Pancreas (tissue), 10 donors: ENCODE measurements at regions not wholly inside any gene's neighbourhood (a gene's known extent, or its start where the extent isn't known, plus 50 kb on each side); places are given as distances from the start of the nearest gene placed in this dataset.
A peak's percentile ranks its signal among the peaks of the same experiment; 100 is the strongest.

Source experiments
- ATAC-seq, 4 donors: fragments of 200-7000 bp; cut with Tn5 transposase; one replicate each; pipeline versions ENCODE4 v1.8.0 to v1.9.1; 2020; ENCODE audit warnings: mild to moderate bottlenecking in 4 of 4, moderate library complexity in 4 of 4
- DNase-seq, 6 donors: peaks; one replicate each; pipeline ENCODE4 v3.0.0-alpha.2; 2020
- FAIRE-seq: peaks from 2 replicates; lab custom pipeline; 2012; peaks lifted over from hg19 to GRCh38; lab: Jason Lieb, UNC
- H3K27ac ChIP-seq, 4 donors: fragments of 200-600 bp; sonication (generic); 1 replicate in 3 of 4; 2 replicates in 1 of 4; pipeline versions ENCODE4 v1.5.0 to v1.8.0; 2020
- H3K27me3 ChIP-seq, 4 donors: fragments of 200-600 bp; one replicate each; pipeline ENCODE4 v1.8.0; 2021
- H3K36me3 ChIP-seq, 3 donors: fragments of 200-600 bp; sonication (generic) in 1 of 3; one replicate each; pipeline versions ENCODE4 v1.5.0 to v1.8.0; 2020 to 2021
- H3K4me1 ChIP-seq, 3 donors: fragments of 200-600 bp; one replicate each; pipeline ENCODE4 v1.8.0; 2021
- H3K4me3 ChIP-seq, 4 donors: fragments of 200-600 bp; sonication (generic) in 2 of 4; one replicate each; pipeline versions ENCODE4 v1.5.0 to v1.8.0; 2020 to 2021
- H3K9me3 ChIP-seq, 4 donors: fragments of 200-600 bp; one replicate each; pipeline ENCODE4 v1.8.0; 2021
- CTCF ChIP-seq, 4 donors: fragments of 200-600 bp; sonication (generic) in 3 of 4; IDR thresholded peaks; one replicate each; pipeline versions ENCODE4 v1.5.0 to v1.8.0; 2021; ENCODE audit warnings: antibody characterized with exemption in 4 of 4
- WGBS, 2 donors: extraction: QIAGEN DNeasy Blood & Tissue Kit; methylation state at CpG; one replicate each; pipeline ENCODE4 v1.1.7; 2013; 5-methylcytosine and 5-hydroxymethylcytosine counted together
- intact Hi-C, 3 donors: fragments of 100-400 bp; cut with DNase I; formaldehyde crosslinking; loops; one replicate each; pipeline versions ENCODE4 v1.11.1 to v1.14.2; 2022
- donor health status: healthy with polysubstance abuse.
- donor health status: DM: no; HTN: no; CAD: no; lungs with moderate emphysema.
- donor health status: DM: no; HTN: no; CAD: no.
- donor health status: control.
- donor health status: control.
- donor health status: Bipolar disorder and iron deficiency.
- donor health status: DM: yes; HTN: yes; CAD: no.
- donor health status: DM: no; HTN: no; CAD: no.
- donor health status: DM: no; HTN: no; CAD: no.
- donor health status: DM: yes; HTN: yes; CAD: no.

DNA sequence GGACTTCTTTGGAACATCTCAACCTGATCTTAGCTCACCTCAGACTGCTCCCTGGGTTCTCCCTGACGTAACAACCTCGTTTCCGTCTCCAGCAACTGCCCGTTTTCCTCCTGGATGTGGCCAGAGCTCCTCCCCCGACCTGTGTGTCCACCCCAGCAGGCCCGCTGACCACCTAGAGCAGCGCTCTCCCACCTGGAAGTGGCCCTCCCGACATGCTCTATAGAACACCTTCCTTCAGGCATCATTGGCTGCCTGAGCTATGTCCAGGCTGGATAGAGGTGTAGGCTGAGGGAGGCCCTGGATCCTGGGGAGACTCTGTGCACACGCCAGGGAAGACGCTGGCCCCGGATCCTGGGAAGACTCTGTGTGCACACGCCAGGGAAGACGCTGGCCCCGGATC is 81.3 kb downstream of the TEX29 start:
- ATAC-seq = no peak
- Histone ChIP-seq H3K27me3 (no peaks in the 10 kb centered on the region), H3K27ac (no peak overlapping the region), H3K4me3 (no peak overlapping the region), H3K9me3 (no peaks in the 10 kb centered on the region), H3K36me3 (no peaks in the 10 kb centered on the region), H3K4me1 (no peaks in the 10 kb centered on the region)
- no peak for DNase-seq
- WGBS, 2 donors = 64 to 71% methylated on average over 14 of the region's 14 CpGs
- no peak for FAIRE-seq
- no peak for TF ChIP-seq CTCF (IDR thresholded peaks at IDR 0.05)
- intact Hi-C loops = no loop called here

- no peak overlapping the region for H3K4me3 ChIP-seq
- no peak overlapping the region for H3K27ac ChIP-seq
- ATAC-seq (no peak), FAIRE-seq (no peak), DNase-seq (peak in 1 of 6 donors; percentile 30)
- H3K27me3 ChIP-seq = no peaks in the 10 kb centered on the region
- no peaks in the 10 kb centered on the region for H3K4me1 ChIP-seq
- no peaks in the 10 kb centered on the region for H3K9me3 ChIP-seq
- H3K36me3 ChIP-seq = no peaks in the 10 kb centered on the region
- no peak for TF ChIP-seq CTCF (IDR thresholded peaks at IDR 0.05)
- 65 to 80% methylated on average over 15 of the region's 15 CpGs for WGBS, 2 donors
- intact Hi-C loops = no loop called here
Measured at GRCh38 chr13:111402441-111402840, 82.0 kb downstream of the TEX29 start.

DNA sequence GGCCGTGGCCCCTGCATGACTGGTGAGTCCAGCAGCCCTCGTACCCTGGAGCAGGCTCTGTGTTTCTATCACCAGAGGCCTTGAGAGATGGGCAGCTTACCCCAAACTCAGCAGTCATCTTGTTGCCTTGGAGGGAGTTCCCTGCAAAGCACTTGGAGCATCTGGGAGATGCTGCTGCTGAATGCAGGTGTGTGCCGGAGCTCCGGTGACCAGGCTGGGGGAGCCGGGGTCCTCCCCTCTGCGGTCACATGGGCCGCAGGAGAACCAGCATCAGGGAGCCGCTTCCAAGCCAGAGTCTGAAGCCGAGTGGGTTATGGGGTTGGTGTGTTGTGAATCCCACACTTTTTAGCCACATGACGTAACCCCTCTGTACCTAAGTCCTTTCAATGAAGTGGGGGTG is 82.8 kb downstream of the TEX29 start:
- H3K9me3 ChIP-seq = no peaks in the 10 kb centered on the region
- 63 to 75% methylated on average over 10 of the region's 10 CpGs for WGBS, 2 donors
- no peaks in the 10 kb centered on the region for H3K4me1 ChIP-seq
- no peaks in the 10 kb centered on the region for H3K27me3 ChIP-seq
- no peak overlapping the region for H3K27ac ChIP-seq
- no peak for ATAC-seq
- H3K36me3 ChIP-seq = no peaks in the 10 kb centered on the region
- DNase-seq = no peak
- intact Hi-C loops = no loop called here
- no peak for TF ChIP-seq CTCF (IDR thresholded peaks at IDR 0.05)
- FAIRE-seq = no peak
- H3K4me3 ChIP-seq = no peak overlapping the region

DNA sequence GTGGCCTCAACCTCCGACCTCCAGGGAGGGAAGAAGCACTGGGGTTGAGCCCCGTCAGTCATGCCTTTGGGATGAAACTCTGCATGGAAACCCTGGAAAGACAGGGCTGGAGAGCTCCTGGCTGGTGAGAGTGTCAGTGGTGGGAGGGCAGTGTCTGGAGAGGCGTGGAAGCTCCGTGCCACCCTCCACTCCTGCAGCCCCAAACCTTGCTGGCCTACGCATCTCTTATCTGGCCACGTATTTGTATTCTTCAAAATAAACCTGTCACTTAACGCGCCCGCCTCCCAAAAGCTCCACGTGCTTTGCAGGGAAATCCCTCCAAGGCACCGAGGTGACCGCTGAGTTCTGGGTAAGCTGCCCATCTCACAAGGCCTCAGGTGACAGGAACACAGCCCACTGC is 84.3 kb downstream of the TEX29 start:
- no peak overlapping the region for H3K27ac ChIP-seq
- H3K27me3 ChIP-seq = peaks cover 0 to 5% (median 0%) of the 10 kb centered on the region in 4 donors
- ATAC-seq = no peak
- intact Hi-C loops = no loop called here
- no peaks in the 10 kb centered on the region for H3K36me3 ChIP-seq
- H3K9me3 ChIP-seq = no peaks in the 10 kb centered on the region
- no peak for DNase-seq
- WGBS, 2 donors = 64 to 68% methylated on average over 12 of the region's 12 CpGs
- no peak overlapping the region for H3K4me3 ChIP-seq
- no peak for FAIRE-seq
- no peak for TF ChIP-seq CTCF (IDR thresholded peaks at IDR 0.05)
- no peaks in the 10 kb centered on the region for H3K4me1 ChIP-seq

GRCh38 chr13:111406636-111407035 is 86.2 kb downstream of the TEX29 start:
- no peak for DNase-seq
- intact Hi-C loops = no loop called here
- H3K27ac ChIP-seq = no peak overlapping the region
- WGBS, 2 donors = 58 to 74% methylated on average over 3 of the region's 3 CpGs
- H3K4me3 ChIP-seq = no peak overlapping the region
- peaks cover 0 to 10% (median 0%) of the 10 kb centered on the region in 4 donors for H3K27me3 ChIP-seq
- FAIRE-seq = no peak
- ATAC-seq = no peak
- H3K4me1 ChIP-seq = no peaks in the 10 kb centered on the region
- no peak for TF ChIP-seq CTCF (IDR thresholded peaks at IDR 0.05)
- H3K36me3 ChIP-seq = no peaks in the 10 kb centered on the region
- no peaks in the 10 kb centered on the region for H3K9me3 ChIP-seq
